Ecto neural progenitor cell (in vitro differentiated cells): ENCODE measurements at regions not wholly inside any gene's neighbourhood (a gene's known extent, or its start where the extent isn't known, plus 50 kb on each side); places are given as distances from the start of the nearest gene placed in this dataset.
"Not testable (repeated sequence)": the region's sequence is repeated elsewhere in the genome, so short reads cannot be mapped to it uniquely, and the experiment has no call there.

Source experiments
- DNase-seq: peaks from one replicate; pipeline ENCODE4 v3.0.0-alpha.2; 2018; ENCODE audit warnings: low spot score

- DNase-seq: no peak
Observed at GRCh38 chr5:63101870-63102269, 523.3 kb downstream of the LRRC70 start.

- DNase-seq: no peak
Observed at GRCh38 chr5:63097286-63097685, 518.7 kb downstream of the LRRC70 start.

GRCh38 chr5:63094730-63095129 is 516.1 kb downstream of the LRRC70 start:
- DNase-seq: no peak

GRCh38 chr5:63089147-63089546 is 510.5 kb downstream of the LRRC70 start:
- DNase-seq: no peak

GRCh38 chr5:63085561-63085960 is 506.9 kb downstream of the LRRC70 start:
- no peak for DNase-seq

- not testable (repeated sequence) for DNase-seq
Observed at GRCh38 chr5:63083689-63084088, 505.1 kb downstream of the LRRC70 start.

GRCh38 chr5:63081402-63081801 is 502.8 kb downstream of the LRRC70 start:
- DNase-seq: no peak

- DNase-seq: no peak
Observed at GRCh38 chr5:63070001-63070400, 491.4 kb downstream of the LRRC70 start.

- no peak for DNase-seq
Observed at GRCh38 chr5:63055421-63055820, 476.8 kb downstream of the LRRC70 start.

- DNase-seq: no peak
Observed at GRCh38 chr5:63053019-63053638, 474.5 kb downstream of the LRRC70 start.

GRCh38 chr5:63050916-63051315 is 472.3 kb downstream of the LRRC70 start:
- no peak for DNase-seq

GRCh38 chr5:63049935-63050334 is 471.3 kb downstream of the LRRC70 start:
- no peak for DNase-seq

GRCh38 chr5:63043792-63044191 is 465.2 kb downstream of the LRRC70 start:
- no peak for DNase-seq

- DNase-seq: no peak
Observed at GRCh38 chr5:63032343-63032742, 453.7 kb downstream of the LRRC70 start.

GRCh38 chr5:63029891-63030290 is 451.3 kb downstream of the LRRC70 start:
- no peak for DNase-seq

- no peak for DNase-seq
Observed at GRCh38 chr5:63025679-63026078, 447.1 kb downstream of the LRRC70 start.

GRCh38 chr5:63022403-63022802 is 443.8 kb downstream of the LRRC70 start:
- no peak for DNase-seq

- no peak for DNase-seq
Observed at GRCh38 chr5:63011158-63011557, 432.5 kb downstream of the LRRC70 start.

- no peak for DNase-seq
Observed at GRCh38 chr5:63008195-63008594, 429.6 kb downstream of the LRRC70 start.

- DNase-seq: not testable (repeated sequence)
Observed at GRCh38 chr5:62994842-62995241, 416.2 kb downstream of the LRRC70 start.

GRCh38 chr5:62985749-62986148 is 407.1 kb downstream of the LRRC70 start:
- no peak for DNase-seq

GRCh38 chr5:62982348-62982747 is 403.7 kb downstream of the LRRC70 start:
- DNase-seq: no peak

GRCh38 chr5:62980884-62981283 is 402.3 kb downstream of the LRRC70 start:
- no peak for DNase-seq

- DNase-seq: no peak
Observed at GRCh38 chr5:62979472-62979871, 400.9 kb downstream of the LRRC70 start.

GRCh38 chr5:62977661-62978060 is 399.0 kb downstream of the LRRC70 start:
- no peak for DNase-seq
